K562 (cell line): ENCODE measurements at regions not wholly inside any gene's neighbourhood (a gene's known extent, or its start where the extent isn't known, plus 50 kb on each side); places are given as distances from the start of the nearest gene placed in this dataset.

ENCODE experiments used
- ATF3 ChIP-seq, 2 experiments: fragments of 450-650 bp in 1 of 2; sonication (generic) in 1 of 2; formaldehyde crosslinking in 1 of 2; IDR thresholded peaks in 1 of 2; conservative IDR thresholded peaks in 1 of 2; 2 replicates each; pipeline versions ENCODE4 v1.6.1 to v1.8.1; 2016 to 2023; ENCODE audit warnings: mild to moderate bottlenecking in 2 of 2, moderate library complexity in 2 of 2, inconsistent platforms in 1 of 2, missing genetic modification reagents in 1 of 2
- CTCF ChIP-seq, 3 experiments: IDR thresholded peaks in 2 of 3; conservative IDR thresholded peaks in 1 of 3; 2 replicates each; pipeline ENCODE4 v1.5.1; 2011 to 2012; ENCODE audit warnings: low read length in 3 of 3, mild to moderate bottlenecking in 3 of 3, control low read depth in 2 of 3, improper control_type of control experiment in 1 of 3, inconsistent platforms in 1 of 3, low read depth in 1 of 3, mixed read lengths in 1 of 3, moderate library complexity in 1 of 3; ENCODE audit not compliant: insufficient read depth in 2 of 3
- LCOR ChIP-seq: sonication (generic); formaldehyde crosslinking; IDR thresholded peaks from 2 replicates; pipeline ENCODE4 v1.8.0; 2022; ENCODE audit warnings: mild to moderate bottlenecking, missing genetic modification reagents
- MYC ChIP-seq, 2 experiments: fragments of 250-450 bp in 1 of 2; sonication (Bioruptor Pico) in 1 of 2; IDR thresholded peaks; 2 replicates each; pipeline versions ENCODE4 v1.5.1 to v1.6.1; 2012 to 2021; ENCODE audit warnings: low read depth in 2 of 2, borderline replicate concordance in 1 of 2, improper control_type of control experiment in 1 of 2, low read length in 1 of 2, mild to moderate bottlenecking in 1 of 2, moderate library complexity in 1 of 2
- NR1H2 ChIP-seq: sonication (generic); formaldehyde crosslinking; IDR thresholded peaks from 2 replicates; pipeline ENCODE4 v1.4.0; 2020; ENCODE audit warnings: mild to moderate bottlenecking, missing genetic modification reagents
- POLR2A ChIP-seq: fragments of 450-650 bp; conservative IDR thresholded peaks from 2 replicates; pipeline ENCODE4 v1.6.1; 2016
- POLR2AphosphoS5 ChIP-seq: IDR thresholded peaks from 2 replicates; pipeline ENCODE4 v1.6.1; 2011; ENCODE audit warnings: mild to moderate bottlenecking, low read depth, low read length, moderate library complexity; ENCODE audit not compliant: control insufficient read depth, insufficient read depth
- RAD21 ChIP-seq, 2 experiments: fragments of 250-450 bp in 1 of 2; fragments of 450-650 bp in 1 of 2; sonication (Bioruptor Pico) in 1 of 2; formaldehyde crosslinking in 1 of 2; IDR thresholded peaks in 1 of 2; conservative IDR thresholded peaks in 1 of 2; 2 replicates each; pipeline versions ENCODE4 v1.4.0 to v1.8.0; 2020 to 2022; ENCODE audit warnings: mild to moderate bottlenecking in 2 of 2, moderate library complexity in 1 of 2
- SMAD2 ChIP-seq: fragments of 150-350 bp; IDR thresholded peaks from 2 replicates; pipeline ENCODE4 v1.6.1; 2014; ENCODE audit warnings: low read depth, mild to moderate bottlenecking, low read length
- YY1 ChIP-seq, 3 experiments: IDR thresholded peaks; 2 replicates each; pipeline ENCODE4 v1.6.1; 2011; ENCODE audit warnings: low read length in 2 of 3, mild to moderate bottlenecking in 2 of 3, moderate library complexity in 2 of 3, borderline replicate concordance in 1 of 3, control low read depth in 1 of 3, low read depth in 1 of 3; ENCODE audit not compliant: insufficient read depth in 3 of 3, insufficient replicate concordance in 2 of 3, control insufficient read depth in 1 of 3, insufficient read length in 1 of 3; ENCODE audit errors: extremely low read depth in 1 of 3
- ZNF589 ChIP-seq: fragments of 200-800 bp; sonication (Bioruptor generic); IDR thresholded peaks from 2 replicates; pipeline ENCODE4 v1.6.1; 2016; ENCODE audit warnings: low read depth, missing genetic modification characterization, missing compliant biosample characterization
- ZNF780A ChIP-seq: fragments of 250-450 bp; sonication (Bioruptor Pico); IDR thresholded peaks from 2 replicates; pipeline ENCODE4 v1.5.0; 2021; ENCODE audit warnings: mild to moderate bottlenecking
- TF ChIP-seq, protein P1 (sequence below): sonication (generic); formaldehyde crosslinking; IDR thresholded peaks from 2 replicates; pipeline ENCODE4 v1.5.0; 2020; ENCODE audit warnings: missing genetic modification reagents
- TF ChIP-seq, protein P2 (sequence below): sonication (generic); formaldehyde crosslinking; IDR thresholded peaks from 2 replicates; pipeline ENCODE4 v1.8.1; 2022; ENCODE audit warnings: missing genetic modification reagents

GRCh38 chr9:118215549-118215948, 511.3 kb downstream of the TLR4 start:
- TF ChIP-seq POLR2A (no peak), POLR2AphosphoS5 (no peak), NR1H2 (no peak), ZNF780A (no peak), YY1 (IDR thresholded peaks at IDR 0.05; ENCODE audit: borderline replicate concordance in 1 of 3, control insufficient read depth in 1 of 3, extremely low read depth in 1 of 3, insufficient read depth in 3 of 3, insufficient read length in 1 of 3, insufficient replicate concordance in 2 of 3, low read depth in 1 of 3, low read length in 2 of 3) (no peak), RAD21 (CRISPR knock-in tag; conservative IDR thresholded peaks at IDR 0.05 in 1 of 2, IDR thresholded peaks at IDR 0.05 in 1 of 2) (no peak), ZNF589 (CRISPR knock-in tag) (no peak), ATF3 (IDR thresholded peaks at IDR 0.05) (no peak), ATF3 (CRISPR knock-in tag; conservative IDR thresholded peaks at IDR 0.05) (no peak), LCOR (CRISPR knock-in tag) (no peak), MYC (IDR thresholded peaks at IDR 0.05; ENCODE audit: low read depth, low read length) (no peak), MYC (CRISPR knock-in tag; IDR thresholded peaks at IDR 0.05; ENCODE audit: borderline replicate concordance, low read depth) (no peak), CTCF (IDR thresholded peaks at IDR 0.05 in 2 of 3, conservative IDR thresholded peaks at IDR 0.05 in 1 of 3; ENCODE audit: insufficient read depth in 2 of 3, low read depth in 1 of 3, low read length in 3 of 3) (no peak), SMAD2 (no peak)
- TF ChIP-seq, protein P1, sequence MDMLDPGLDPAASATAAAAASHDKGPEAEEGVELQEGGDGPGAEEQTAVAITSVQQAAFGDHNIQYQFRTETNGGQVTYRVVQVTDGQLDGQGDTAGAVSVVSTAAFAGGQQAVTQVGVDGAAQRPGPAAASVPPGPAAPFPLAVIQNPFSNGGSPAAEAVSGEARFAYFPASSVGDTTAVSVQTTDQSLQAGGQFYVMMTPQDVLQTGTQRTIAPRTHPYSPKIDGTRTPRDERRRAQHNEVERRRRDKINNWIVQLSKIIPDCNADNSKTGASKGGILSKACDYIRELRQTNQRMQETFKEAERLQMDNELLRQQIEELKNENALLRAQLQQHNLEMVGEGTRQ (CRISPR knock-in tag) = no peak
- TF ChIP-seq, protein P2, sequence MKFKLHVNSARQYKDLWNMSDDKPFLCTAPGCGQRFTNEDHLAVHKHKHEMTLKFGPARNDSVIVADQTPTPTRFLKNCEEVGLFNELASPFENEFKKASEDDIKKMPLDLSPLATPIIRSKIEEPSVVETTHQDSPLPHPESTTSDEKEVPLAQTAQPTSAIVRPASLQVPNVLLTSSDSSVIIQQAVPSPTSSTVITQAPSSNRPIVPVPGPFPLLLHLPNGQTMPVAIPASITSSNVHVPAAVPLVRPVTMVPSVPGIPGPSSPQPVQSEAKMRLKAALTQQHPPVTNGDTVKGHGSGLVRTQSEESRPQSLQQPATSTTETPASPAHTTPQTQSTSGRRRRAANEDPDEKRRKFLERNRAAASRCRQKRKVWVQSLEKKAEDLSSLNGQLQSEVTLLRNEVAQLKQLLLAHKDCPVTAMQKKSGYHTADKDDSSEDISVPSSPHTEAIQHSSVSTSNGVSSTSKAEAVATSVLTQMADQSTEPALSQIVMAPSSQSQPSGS = no peak
